RWPE2 (cell line): ENCODE measurements at regions not wholly inside any gene's neighbourhood (a gene's known extent, or its start where the extent isn't known, plus 50 kb on each side); places are given as distances from the start of the nearest gene placed in this dataset.

Experiments used
- ATAC-seq: fragments of 200-7000 bp; cut with Tn5 transposase; 3 replicates; pipeline ENCODE4 v1.9.1; 2021; ENCODE audit warnings: low read depth
- DNase-seq: peaks from one replicate; pipeline ENCODE4 v3.0.0-alpha.2; 2020; ENCODE audit warnings: low spot score
- H3K27ac ChIP-seq: fragments of 450-650 bp; 2 replicates; pipeline ENCODE4 v1.5.1; 2017; ENCODE audit warnings: mild to moderate bottlenecking; ENCODE audit not compliant: poor library complexity, severe bottlenecking
- H3K27me3 ChIP-seq: fragments of 250-450 bp; sonication (Bioruptor Pico); 2 replicates; pipeline ENCODE4 v1.5.1; 2021; ENCODE audit warnings: mild to moderate bottlenecking, moderate library complexity; ENCODE audit not compliant: insufficient read depth, poor library complexity, severe bottlenecking
- H3K36me3 ChIP-seq: fragments of 250-450 bp; sonication (Bioruptor Pico); 2 replicates; pipeline ENCODE4 v1.5.1; 2020; ENCODE audit warnings: low read depth, mild to moderate bottlenecking, moderate library complexity
- H3K4me1 ChIP-seq: fragments of 250-450 bp; sonication (Bioruptor Pico); 2 replicates; pipeline ENCODE4 v1.5.1; 2021; ENCODE audit warnings: mild to moderate bottlenecking, moderate library complexity; ENCODE audit not compliant: insufficient read depth, poor library complexity, severe bottlenecking
- H3K4me3 ChIP-seq: fragments of 250-450 bp; sonication (Bioruptor Pico); 2 replicates; pipeline ENCODE4 v1.5.1; 2021; ENCODE audit warnings: mild to moderate bottlenecking, moderate library complexity; ENCODE audit not compliant: severe bottlenecking
- H3K9me3 ChIP-seq: fragments of 250-450 bp; sonication (Bioruptor Pico); 2 replicates; pipeline ENCODE4 v1.5.1; 2021; ENCODE audit warnings: mild to moderate bottlenecking, moderate library complexity; ENCODE audit not compliant: severe bottlenecking
- TF ChIP-seq, protein P1 (sequence below): fragments of 450-650 bp; IDR thresholded peaks from one replicate; pipeline ENCODE4 v1.5.1; 2017; ENCODE audit warnings: mild to moderate bottlenecking, moderate library complexity; ENCODE audit not compliant: poor library complexity, severe bottlenecking

- peaks cover 18% of the 10 kb centered on the region for H3K4me1 ChIP-seq
- peak overlapping the region; percentile 66 for H3K27ac ChIP-seq
- no peak overlapping the region for H3K4me3 ChIP-seq
- ATAC-seq: no peak
- DNase-seq: no peak
- TF ChIP-seq, protein P1, sequence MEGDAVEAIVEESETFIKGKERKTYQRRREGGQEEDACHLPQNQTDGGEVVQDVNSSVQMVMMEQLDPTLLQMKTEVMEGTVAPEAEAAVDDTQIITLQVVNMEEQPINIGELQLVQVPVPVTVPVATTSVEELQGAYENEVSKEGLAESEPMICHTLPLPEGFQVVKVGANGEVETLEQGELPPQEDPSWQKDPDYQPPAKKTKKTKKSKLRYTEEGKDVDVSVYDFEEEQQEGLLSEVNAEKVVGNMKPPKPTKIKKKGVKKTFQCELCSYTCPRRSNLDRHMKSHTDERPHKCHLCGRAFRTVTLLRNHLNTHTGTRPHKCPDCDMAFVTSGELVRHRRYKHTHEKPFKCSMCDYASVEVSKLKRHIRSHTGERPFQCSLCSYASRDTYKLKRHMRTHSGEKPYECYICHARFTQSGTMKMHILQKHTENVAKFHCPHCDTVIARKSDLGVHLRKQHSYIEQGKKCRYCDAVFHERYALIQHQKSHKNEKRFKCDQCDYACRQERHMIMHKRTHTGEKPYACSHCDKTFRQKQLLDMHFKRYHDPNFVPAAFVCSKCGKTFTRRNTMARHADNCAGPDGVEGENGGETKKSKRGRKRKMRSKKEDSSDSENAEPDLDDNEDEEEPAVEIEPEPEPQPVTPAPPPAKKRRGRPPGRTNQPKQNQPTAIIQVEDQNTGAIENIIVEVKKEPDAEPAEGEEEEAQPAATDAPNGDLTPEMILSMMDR: no peak
- no peaks in the 10 kb centered on the region for H3K27me3 ChIP-seq
- H3K36me3 ChIP-seq: no peaks in the 10 kb centered on the region
- no peaks in the 10 kb centered on the region for H3K9me3 ChIP-seq
Observed at GRCh38 chr10:121113911-121114310, 262.7 kb downstream of the WDR11 start.

DNA sequence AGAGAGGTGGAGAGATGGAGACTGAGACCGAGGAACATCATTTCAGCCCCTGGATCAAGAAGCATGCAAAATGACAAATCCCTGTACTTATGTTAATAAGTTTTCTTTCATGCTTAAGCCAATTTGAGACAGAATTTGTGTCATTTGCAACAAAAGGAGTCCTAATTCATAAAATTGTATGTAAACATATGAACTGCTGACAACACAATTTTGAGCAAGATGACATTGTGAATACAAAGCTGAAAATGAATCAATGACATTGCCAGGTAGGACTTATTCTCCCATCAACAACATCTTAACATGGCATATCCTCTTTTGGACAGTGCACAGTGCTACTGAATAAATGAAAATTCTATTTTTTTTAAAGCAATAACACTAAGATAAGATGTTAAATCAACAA is 264.0 kb downstream of the WDR11 start:
- H3K9me3 ChIP-seq: no peaks in the 10 kb centered on the region
- TF ChIP-seq, protein P1: no peak
- no peaks in the 10 kb centered on the region for H3K27me3 ChIP-seq
- no peak overlapping the region for H3K27ac ChIP-seq
- no peak for ATAC-seq
- no peaks in the 10 kb centered on the region for H3K36me3 ChIP-seq
- H3K4me1 ChIP-seq: peaks cover 18% of the 10 kb centered on the region
- H3K4me3 ChIP-seq: no peak overlapping the region
- DNase-seq: no peak

DNA sequence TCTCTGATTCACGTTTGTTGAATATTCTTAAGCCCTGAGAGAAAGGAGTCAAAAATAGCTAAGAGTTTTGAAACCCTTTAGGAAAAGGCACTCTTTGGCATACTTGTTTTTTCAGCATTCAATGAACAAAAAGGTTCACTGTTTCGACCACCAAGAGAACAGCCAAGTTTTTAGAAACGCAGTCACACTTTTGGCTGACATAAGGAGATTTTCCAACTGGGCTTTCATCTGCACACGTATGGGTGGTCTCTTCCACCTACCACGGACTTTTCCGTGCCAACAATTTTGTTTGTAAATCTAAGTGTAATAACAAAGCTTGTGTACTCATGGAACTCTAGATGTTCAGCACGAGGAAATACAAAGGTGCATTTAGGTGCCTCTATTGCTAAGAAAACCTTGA is 270.3 kb downstream of the WDR11 start:
- Histone ChIP-seq H3K4me1 (no peaks in the 10 kb centered on the region), H3K9me3 (no peaks in the 10 kb centered on the region), H3K36me3 (no peaks in the 10 kb centered on the region), H3K27me3 (no peaks in the 10 kb centered on the region), H3K27ac (no peak overlapping the region), H3K4me3 (no peak overlapping the region)
- TF ChIP-seq, protein P1: no peak
- no peak for ATAC-seq
- DNase-seq: no peak

DNA sequence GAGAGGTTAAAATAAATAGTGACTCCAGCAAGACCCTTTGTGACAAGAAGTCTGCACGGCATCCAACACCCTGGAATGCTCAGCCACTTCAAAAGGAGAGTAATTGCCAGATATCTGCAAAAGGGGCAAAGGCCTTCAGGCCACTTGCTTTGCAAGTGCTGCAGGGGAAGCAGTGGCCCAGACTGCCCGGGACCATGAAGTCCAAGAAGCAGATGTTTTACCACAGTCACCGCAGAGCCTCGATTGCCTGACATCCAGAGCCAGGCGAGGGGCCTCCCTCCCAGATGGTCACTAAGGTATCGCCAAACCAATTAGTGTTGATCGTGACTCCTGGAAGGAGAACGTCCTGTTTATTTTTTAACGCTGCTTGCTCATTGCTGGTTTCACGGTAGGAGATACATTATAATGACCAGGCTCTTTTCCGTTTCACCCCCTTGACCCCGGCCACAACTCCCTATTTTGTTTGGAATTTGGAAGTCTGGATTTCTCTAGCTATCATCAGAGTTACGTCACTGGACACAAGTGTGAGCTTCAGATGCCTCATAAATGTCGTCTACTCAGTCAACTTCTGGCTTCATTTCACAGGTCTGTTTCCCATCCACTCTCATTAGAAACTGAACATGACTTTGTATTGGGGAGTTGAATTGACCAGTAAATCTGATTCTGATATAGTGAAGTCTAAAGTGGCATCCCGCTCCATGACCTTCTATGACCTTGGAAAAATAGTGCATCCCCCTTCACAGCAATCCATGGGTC is 276.2 kb downstream of the WDR11 start:
- DNase-seq: no peak
- no peaks in the 10 kb centered on the region for H3K4me1 ChIP-seq
- no peaks in the 10 kb centered on the region for H3K27me3 ChIP-seq
- H3K4me3 ChIP-seq: no peak overlapping the region
- TF ChIP-seq, protein P1: no peak
- H3K36me3 ChIP-seq: no peaks in the 10 kb centered on the region
- H3K27ac ChIP-seq: no peak overlapping the region
- ATAC-seq: no peak
- H3K9me3 ChIP-seq: no peaks in the 10 kb centered on the region

GRCh38 chr10:121128164-121128563 is 277.0 kb downstream of the WDR11 start:
- H3K9me3 ChIP-seq: no peaks in the 10 kb centered on the region
- H3K4me1 ChIP-seq: no peaks in the 10 kb centered on the region
- no peaks in the 10 kb centered on the region for H3K36me3 ChIP-seq
- ATAC-seq (no peak), DNase-seq (no peak)
- H3K27ac ChIP-seq: no peak overlapping the region
- TF ChIP-seq, protein P1: no peak
- no peaks in the 10 kb centered on the region for H3K27me3 ChIP-seq
- no peak overlapping the region for H3K4me3 ChIP-seq
